Suppressor macrophage treated with lipopolysaccharide for 4 hours (primary cell): ENCODE measurements at regions not wholly inside any gene's neighbourhood (a gene's known extent, or its start where the extent isn't known, plus 50 kb on each side); places are given as distances from the start of the nearest gene placed in this dataset.

Experiments
- DNase-seq: peaks from one replicate; pipeline ENCODE4 v3.0.0-alpha.2; 2020

GRCh38 chr2:217218269-217219163 lies 358.7 kb upstream of the TNP1 start:
- DNase-seq = peak; percentile 73

- DNase-seq = no peak
These were observed 357.1 kb upstream of the TNP1 start for GRCh38 chr2:217216982-217217381.

GRCh38 chr2:217216316-217216715 lies 356.5 kb upstream of the TNP1 start:
- DNase-seq = no peak

- no peak for DNase-seq
These were observed 356.0 kb upstream of the TNP1 start for GRCh38 chr2:217215877-217216276.

- DNase-seq = no peak
These were observed 349.0 kb upstream of the TNP1 start for GRCh38 chr2:217208867-217209266.

- no peak for DNase-seq
These were observed 347.8 kb upstream of the TNP1 start for GRCh38 chr2:217207699-217208010.

GRCh38 chr2:217206907-217207698 lies 347.2 kb upstream of the TNP1 start:
- DNase-seq = no peak

GRCh38 chr2:217206016-217206725 lies 346.3 kb upstream of the TNP1 start:
- DNase-seq = no peak

GRCh38 chr2:217204358-217204757 lies 344.5 kb upstream of the TNP1 start:
- no peak for DNase-seq

- no peak for DNase-seq
These were observed 343.2 kb upstream of the TNP1 start for GRCh38 chr2:217203086-217203485.

- no peak for DNase-seq
These were observed 339.4 kb upstream of the TNP1 start for GRCh38 chr2:217199255-217199630.

- no peak for DNase-seq
These were observed 336.0 kb upstream of the TNP1 start for GRCh38 chr2:217195658-217196446.

- no peak for DNase-seq
These were observed 335.2 kb upstream of the TNP1 start for GRCh38 chr2:217195016-217195415.

GRCh38 chr2:217193431-217194340 lies 333.8 kb upstream of the TNP1 start:
- DNase-seq = no peak

GRCh38 chr2:217192366-217192765 lies 332.5 kb upstream of the TNP1 start:
- DNase-seq = no peak

- DNase-seq = no peak
These were observed 329.9 kb upstream of the TNP1 start for GRCh38 chr2:217189747-217190146.

GRCh38 chr2:217189131-217189530 lies 329.3 kb upstream of the TNP1 start:
- DNase-seq = no peak

GRCh38 chr2:217186668-217187159 lies 326.9 kb upstream of the TNP1 start:
- no peak for DNase-seq

- DNase-seq = no peak
These were observed 326.3 kb upstream of the TNP1 start for GRCh38 chr2:217186152-217186551.

- no peak for DNase-seq
These were observed 325.6 kb upstream of the TNP1 start for GRCh38 chr2:217185265-217185995.

GRCh38 chr2:217184242-217184641 lies 324.4 kb upstream of the TNP1 start:
- no peak for DNase-seq
